IMR-90 (cell line): ENCODE measurements at regions not wholly inside any gene's neighbourhood (a gene's known extent, or its start where the extent isn't known, plus 50 kb on each side); places are given as distances from the start of the nearest gene placed in this dataset.

Experiments
- BHLHE40 ChIP-seq: fragments of 150-350 bp; IDR thresholded peaks from 2 replicates; pipeline ENCODE4 v1.6.1; 2016; ENCODE audit warnings: mild to moderate bottlenecking, low read depth, low read length
- CEBPB ChIP-seq: IDR thresholded peaks from 2 replicates; pipeline ENCODE4 v1.6.1; 2012; ENCODE audit warnings: low read depth, low read length, improper control_type of control experiment
- CHD1 ChIP-seq: IDR thresholded peaks from 2 replicates; pipeline ENCODE4 v1.6.1; 2012; ENCODE audit warnings: low read depth, low read length, improper control_type of control experiment
- CTCF ChIP-seq: conservative IDR thresholded peaks from 2 replicates; pipeline ENCODE4 v1.5.1; 2012; ENCODE audit warnings: mild to moderate bottlenecking, low read depth, low read length, improper control_type of control experiment
- FOS ChIP-seq: fragments of 150-350 bp; IDR thresholded peaks from 2 replicates; pipeline ENCODE4 v1.6.1; 2016; ENCODE audit warnings: low read depth, low read length
- MAFK ChIP-seq: IDR thresholded peaks from 2 replicates; pipeline ENCODE4 v1.6.1; 2012; ENCODE audit warnings: low read depth, low read length, improper control_type of control experiment
- POLR2A ChIP-seq: IDR thresholded peaks from 2 replicates; pipeline ENCODE4 v1.6.1; 2012; ENCODE audit warnings: mild to moderate bottlenecking, low read depth, low read length
- RAD21 ChIP-seq: IDR thresholded peaks from 2 replicates; pipeline ENCODE4 v1.6.1; 2012; ENCODE audit warnings: low read length, improper control_type of control experiment
- RCOR1 ChIP-seq: IDR thresholded peaks from 2 replicates; pipeline ENCODE4 v1.6.1; 2012; ENCODE audit warnings: mild to moderate bottlenecking, low read length, improper control_type of control experiment; ENCODE audit not compliant: insufficient replicate concordance
- RFX5 ChIP-seq: IDR thresholded peaks from 2 replicates; pipeline ENCODE4 v1.8.0; 2012; ENCODE audit warnings: low read depth, mild to moderate bottlenecking, low read length, moderate library complexity
- SMC3 ChIP-seq: fragments of 150-350 bp; IDR thresholded peaks from 2 replicates; pipeline ENCODE4 v1.6.1; 2016; ENCODE audit warnings: low read depth, mild to moderate bottlenecking, antibody characterized with exemption, low read length, moderate library complexity
- TF ChIP-seq, protein P1 (sequence below): fragments of 150-350 bp; IDR thresholded peaks from 2 replicates; pipeline ENCODE4 v1.6.1; 2017; ENCODE audit warnings: mild to moderate bottlenecking, antibody characterized with exemption, low read length, low read depth

- TF ChIP-seq CTCF (no peak), POLR2A (no peak), FOS (no peak), RFX5 (no peak), MAFK (no peak), RCOR1 (no peak), BHLHE40 (no peak), SMC3 (no peak), CHD1 (no peak), CEBPB (no peak), RAD21 (no peak)
- TF ChIP-seq, protein P1, sequence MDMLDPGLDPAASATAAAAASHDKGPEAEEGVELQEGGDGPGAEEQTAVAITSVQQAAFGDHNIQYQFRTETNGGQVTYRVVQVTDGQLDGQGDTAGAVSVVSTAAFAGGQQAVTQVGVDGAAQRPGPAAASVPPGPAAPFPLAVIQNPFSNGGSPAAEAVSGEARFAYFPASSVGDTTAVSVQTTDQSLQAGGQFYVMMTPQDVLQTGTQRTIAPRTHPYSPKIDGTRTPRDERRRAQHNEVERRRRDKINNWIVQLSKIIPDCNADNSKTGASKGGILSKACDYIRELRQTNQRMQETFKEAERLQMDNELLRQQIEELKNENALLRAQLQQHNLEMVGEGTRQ = no peak
These were observed 116.1 kb upstream of the FOXN2 start for GRCh38 chr2:48198371-48198770.
